ENCODE measurements at regions not wholly inside any gene's neighbourhood (a gene's known extent, or its start where the extent isn't known, plus 50 kb on each side); places are given as distances from the start of the nearest gene placed in this dataset.

DNA sequence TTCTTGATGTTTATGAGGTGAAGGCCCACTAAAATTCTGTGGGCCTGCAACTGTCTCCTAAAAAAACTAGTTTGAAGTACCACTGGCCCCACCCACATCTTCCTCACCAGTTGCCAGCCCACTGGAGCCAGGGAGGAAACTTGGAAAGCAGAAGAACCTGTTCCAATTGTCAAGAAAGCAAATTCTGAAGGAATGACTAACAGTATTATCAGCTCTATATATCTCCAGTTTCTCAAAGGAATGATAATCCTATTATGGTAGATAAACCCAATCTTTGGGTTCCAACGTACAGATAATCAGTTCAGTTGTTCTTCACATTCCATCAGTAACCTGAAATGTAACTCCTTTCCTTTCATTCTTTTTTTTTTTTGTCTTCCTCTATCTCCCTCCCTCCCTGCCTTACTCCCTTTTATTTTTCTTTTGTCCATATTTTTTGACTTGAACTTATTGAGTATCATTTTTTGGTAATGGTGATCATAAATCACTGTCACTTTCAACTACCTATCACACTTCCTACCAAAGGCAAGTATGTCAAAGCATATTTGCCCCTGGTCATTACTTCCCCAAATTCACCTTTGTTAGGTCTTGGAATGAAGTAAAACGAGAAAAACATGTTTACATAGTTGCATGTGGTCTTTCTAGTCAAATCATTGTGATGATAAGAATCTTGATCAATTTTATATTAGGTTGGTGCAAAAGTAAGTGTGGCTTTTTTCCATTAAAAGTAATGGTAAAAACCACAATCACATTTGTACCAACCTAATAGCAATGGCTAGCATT is 943.4 kb downstream of the TTLL7 start:
- Histone ChIP-seq H4K8ac (ENCODE audit: low read depth in 2 of 2, low read length in 2 of 2) (no peak overlapping the region), H3K9me1 (ENCODE audit: insufficient read depth, low read length) (no peaks in the 10 kb centered on the region), H2BK5ac (ENCODE audit: low read depth, low read length, poor library complexity, severe bottlenecking) (no peak overlapping the region), H4K20me1 (ENCODE audit: insufficient read depth, low read length) (no peaks in the 10 kb centered on the region), H3K9ac (ENCODE audit: low read depth, low read length) (no peak overlapping the region), H3K56ac (ENCODE audit: extremely low read depth, insufficient read depth, low read length) (no peak overlapping the region), H2AK5ac (ENCODE audit: low read depth, low read length) (no peak overlapping the region), H2BK20ac (ENCODE audit: low read depth, low read length) (no peak overlapping the region), H2AFZ (replicated peaks; ENCODE audit: low read length, poor library complexity) (no peak overlapping the region), H3K9me3 (ENCODE audit: control insufficient read depth, insufficient read depth, low read length) (peaks cover 6% of the 10 kb centered on the region; the same call in 1 of the 2 replicates), H3K27ac (ENCODE audit: insufficient read depth, low read length) (no peak overlapping the region), H3K18ac (ENCODE audit: low read depth, low read length) (no peak overlapping the region), H2AK9ac (replicated peaks; ENCODE audit: low read depth, low read length, poor library complexity) (no peak overlapping the region), H3K4me1 (ENCODE audit: control insufficient read depth, insufficient read depth, low read length) (no peaks in the 10 kb centered on the region), H4K5ac (ENCODE audit: low read depth, low read length) (no peak overlapping the region), H2BK15ac (ENCODE audit: low read depth, low read length) (no peak overlapping the region), H3K4ac (ENCODE audit: low read depth, low read length) (no peak overlapping the region), H2BK120ac (ENCODE audit: low read depth, low read length) (no peak overlapping the region), H3K23ac (ENCODE audit: low read depth, low read length) (no peak overlapping the region), H3K79me1 (ENCODE audit: low read depth in 1 of 2, low read length in 2 of 2) (no peaks in the 10 kb centered on the region), H3K4me2 (ENCODE audit: low read depth, low read length) (no peak overlapping the region), H3K4me3 (ENCODE audit: insufficient read depth, low read depth, low read length) (no peak overlapping the region), H3K14ac (replicated peaks; ENCODE audit: low read depth, low read length) (no peak overlapping the region), H3K36me3 (ENCODE audit: control insufficient read depth, insufficient read depth, low read length) (no peaks in the 10 kb centered on the region), H4K91ac (ENCODE audit: insufficient read depth, low read depth, low read length) (no peak overlapping the region), H3K27me3 (ENCODE audit: control insufficient read depth, insufficient read depth, low read length) (no peaks in the 10 kb centered on the region)
- ATAC-seq (ENCODE audit: low read depth): no peak
- TF ChIP-seq RFX5 (IDR thresholded peaks at IDR 0.05; ENCODE audit: low read depth, low read length) (no peak), RAD21 (IDR thresholded peaks at IDR 0.05; ENCODE audit: low read length) (no peak), CEBPB (IDR thresholded peaks at IDR 0.05; ENCODE audit: low read depth, low read length) (no peak), MAFK (IDR thresholded peaks at IDR 0.05; ENCODE audit: low read depth, low read length) (no peak), RCOR1 (IDR thresholded peaks at IDR 0.05; ENCODE audit: insufficient replicate concordance, low read length) (no peak), NFE2L2 (IDR thresholded peaks at IDR 0.05; ENCODE audit: low read depth, low read length) (no peak)
- TF ChIP-seq, protein P1, sequence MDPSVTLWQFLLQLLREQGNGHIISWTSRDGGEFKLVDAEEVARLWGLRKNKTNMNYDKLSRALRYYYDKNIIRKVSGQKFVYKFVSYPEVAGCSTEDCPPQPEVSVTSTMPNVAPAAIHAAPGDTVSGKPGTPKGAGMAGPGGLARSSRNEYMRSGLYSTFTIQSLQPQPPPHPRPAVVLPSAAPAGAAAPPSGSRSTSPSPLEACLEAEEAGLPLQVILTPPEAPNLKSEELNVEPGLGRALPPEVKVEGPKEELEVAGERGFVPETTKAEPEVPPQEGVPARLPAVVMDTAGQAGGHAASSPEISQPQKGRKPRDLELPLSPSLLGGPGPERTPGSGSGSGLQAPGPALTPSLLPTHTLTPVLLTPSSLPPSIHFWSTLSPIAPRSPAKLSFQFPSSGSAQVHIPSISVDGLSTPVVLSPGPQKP (IDR thresholded peaks at IDR 0.05; ENCODE audit: borderline replicate concordance, low read depth, low read length): no peak
- in situ Hi-C loops (cut with MboI; ENCODE audit: low sequenced_read_pairs) (no loop called here), intact Hi-C loops (cut with micrococcal nuclease) (no loop called here), dilution Hi-C loops (cut with HindIII; ENCODE audit: low sequenced_read_pairs, unreplicated experiment) (no loop called here)
- no TSS peak for BruUV-seq (replicated peaks)
- WGBS, 2 experiments (ENCODE audit: extremely low coverage in 2 of 2, insufficient read length in 1 of 2): no CpG with 5 or more reads among the region's 2 CpGs
- DNase-seq: no peak
- ChIA-PET CTCF (no interaction called here), POLR2A (ENCODE audit: unreplicated experiment) (no interaction called here)
